Middle frontal gyrus (tissue), 1 donor: ENCODE measurements at regions not wholly inside any gene's neighbourhood (a gene's known extent, or its start where the extent isn't known, plus 50 kb on each side); places are given as distances from the start of the nearest gene placed in this dataset.

Experiments
- DNase-seq: peaks from one replicate; pipeline ENCODE4 v3.0.0-alpha.2; 2015; ENCODE audit warnings: low spot score; ENCODE audit errors: extremely low spot score

- DNase-seq = peak; percentile 74
Observed at GRCh38 chr6:90860822-90861601, 274.1 kb upstream of the MAP3K7 start.

- DNase-seq = no peak
Observed at GRCh38 chr6:90859612-90860011, 272.7 kb upstream of the MAP3K7 start.

GRCh38 chr6:90859056-90859455, 272.2 kb upstream of the MAP3K7 start:
- no peak for DNase-seq

GRCh38 chr6:90849686-90850085, 262.8 kb upstream of the MAP3K7 start:
- no peak for DNase-seq

- no peak for DNase-seq
Observed at GRCh38 chr6:90846824-90847223, 260.0 kb upstream of the MAP3K7 start.

- DNase-seq = no peak
Observed at GRCh38 chr6:90835596-90836212, 248.8 kb upstream of the MAP3K7 start.

- no peak for DNase-seq
Observed at GRCh38 chr6:90829311-90829710, 242.4 kb upstream of the MAP3K7 start.

- DNase-seq = no peak
Observed at GRCh38 chr6:90820436-90820835, 233.6 kb upstream of the MAP3K7 start.

- no peak for DNase-seq
Observed at GRCh38 chr6:90819483-90819882, 232.6 kb upstream of the MAP3K7 start.

- DNase-seq = no peak
Observed at GRCh38 chr6:90818163-90818562, 231.3 kb upstream of the MAP3K7 start.

- no peak for DNase-seq
Observed at GRCh38 chr6:90816764-90817163, 229.9 kb upstream of the MAP3K7 start.

- no peak for DNase-seq
Observed at GRCh38 chr6:90811596-90812226, 224.8 kb upstream of the MAP3K7 start.

GRCh38 chr6:90809035-90809434, 222.2 kb upstream of the MAP3K7 start:
- DNase-seq = no peak

- no peak for DNase-seq
Observed at GRCh38 chr6:90807791-90808701, 221.2 kb upstream of the MAP3K7 start.

GRCh38 chr6:90805619-90806155, 218.8 kb upstream of the MAP3K7 start:
- DNase-seq = no peak

GRCh38 chr6:90803956-90804355, 217.1 kb upstream of the MAP3K7 start:
- no peak for DNase-seq

- DNase-seq = no peak
Observed at GRCh38 chr6:90795078-90795477, 208.2 kb upstream of the MAP3K7 start.

GRCh38 chr6:90793771-90794170, 206.9 kb upstream of the MAP3K7 start:
- no peak for DNase-seq

GRCh38 chr6:90790696-90791095, 203.8 kb upstream of the MAP3K7 start:
- DNase-seq = no peak

GRCh38 chr6:90790058-90790457, 203.2 kb upstream of the MAP3K7 start:
- no peak for DNase-seq

- DNase-seq = no peak
Observed at GRCh38 chr6:90788781-90789180, 201.9 kb upstream of the MAP3K7 start.
